WTC11 (cell line): ENCODE measurements at regions not wholly inside any gene's neighbourhood (a gene's known extent, or its start where the extent isn't known, plus 50 kb on each side); places are given as distances from the start of the nearest gene placed in this dataset.

ENCODE experiments used
- CBFB ChIP-seq: sonication (generic); formaldehyde crosslinking; IDR thresholded peaks from 2 replicates; pipeline ENCODE4 v1.8.1; 2022; ENCODE audit warnings: mild to moderate bottlenecking, low read depth, missing genetic modification reagents
- FOXJ3 ChIP-seq: sonication (generic); formaldehyde crosslinking; IDR thresholded peaks from 2 replicates; pipeline ENCODE4 v1.9.0; 2021; ENCODE audit warnings: missing genetic modification reagents, mild to moderate bottlenecking, borderline replicate concordance
- GRHL2 ChIP-seq: fragments of 250-450 bp; sonication (Bioruptor Pico); IDR thresholded peaks from 2 replicates; pipeline ENCODE4 v1.8.0; 2022; ENCODE audit warnings: mild to moderate bottlenecking, moderate library complexity; ENCODE audit not compliant: insufficient replicate concordance, severe bottlenecking
- IRF2 ChIP-seq: sonication (generic); formaldehyde crosslinking; IDR thresholded peaks from 2 replicates; pipeline ENCODE4 v1.8.0; 2022; ENCODE audit warnings: low read depth, missing genetic modification reagents, borderline replicate concordance
- MYBL2 ChIP-seq: sonication (generic); formaldehyde crosslinking; IDR thresholded peaks from 2 replicates; pipeline ENCODE4 v1.8.1; 2023; ENCODE audit warnings: mild to moderate bottlenecking, moderate library complexity, missing genetic modification reagents
- ZNF138 ChIP-seq: sonication (generic); formaldehyde crosslinking; conservative IDR thresholded peaks from 2 replicates; pipeline ENCODE4 v1.8.1; 2022; ENCODE audit warnings: mild to moderate bottlenecking, moderate library complexity, missing genetic modification reagents
- TF ChIP-seq, protein P1 (sequence below): fragments of 200-600 bp; IDR thresholded peaks from 2 replicates; pipeline ENCODE4 v1.8.0; 2022; ENCODE audit warnings: antibody characterized with exemption
- TF ChIP-seq, protein P2 (sequence below): sonication (generic); formaldehyde crosslinking; IDR thresholded peaks from 2 replicates; pipeline ENCODE4 v1.8.0; 2022; ENCODE audit warnings: mild to moderate bottlenecking, missing genetic modification reagents
- TF ChIP-seq, protein P3 (sequence below): sonication (generic); formaldehyde crosslinking; IDR thresholded peaks from 2 replicates; pipeline ENCODE4 v1.8.0; 2022; ENCODE audit warnings: mild to moderate bottlenecking, missing genetic modification reagents

DNA sequence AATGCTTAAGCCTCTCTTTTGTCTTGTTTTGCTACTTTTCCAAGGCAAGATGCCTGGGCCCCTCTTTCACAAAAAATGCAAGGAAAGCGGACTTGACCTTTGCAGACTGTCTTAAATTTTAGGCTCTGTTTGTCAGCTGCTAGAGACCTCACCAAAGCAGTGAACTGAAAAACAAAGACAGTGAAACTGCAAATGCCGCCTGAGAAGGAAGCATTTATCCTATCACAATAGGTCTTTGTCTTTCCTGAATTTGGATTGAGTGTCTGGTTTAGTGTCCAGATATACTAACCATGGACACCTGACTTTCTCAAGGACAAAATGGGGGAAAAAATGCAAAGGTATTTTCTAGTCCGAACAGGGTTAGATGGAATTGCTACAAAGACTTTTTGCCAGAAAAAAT, 256.9 kb downstream of the INHBA start:
- no peak for TF ChIP-seq FOXJ3 (CRISPR knock-in tag)
- TF ChIP-seq, protein P1, sequence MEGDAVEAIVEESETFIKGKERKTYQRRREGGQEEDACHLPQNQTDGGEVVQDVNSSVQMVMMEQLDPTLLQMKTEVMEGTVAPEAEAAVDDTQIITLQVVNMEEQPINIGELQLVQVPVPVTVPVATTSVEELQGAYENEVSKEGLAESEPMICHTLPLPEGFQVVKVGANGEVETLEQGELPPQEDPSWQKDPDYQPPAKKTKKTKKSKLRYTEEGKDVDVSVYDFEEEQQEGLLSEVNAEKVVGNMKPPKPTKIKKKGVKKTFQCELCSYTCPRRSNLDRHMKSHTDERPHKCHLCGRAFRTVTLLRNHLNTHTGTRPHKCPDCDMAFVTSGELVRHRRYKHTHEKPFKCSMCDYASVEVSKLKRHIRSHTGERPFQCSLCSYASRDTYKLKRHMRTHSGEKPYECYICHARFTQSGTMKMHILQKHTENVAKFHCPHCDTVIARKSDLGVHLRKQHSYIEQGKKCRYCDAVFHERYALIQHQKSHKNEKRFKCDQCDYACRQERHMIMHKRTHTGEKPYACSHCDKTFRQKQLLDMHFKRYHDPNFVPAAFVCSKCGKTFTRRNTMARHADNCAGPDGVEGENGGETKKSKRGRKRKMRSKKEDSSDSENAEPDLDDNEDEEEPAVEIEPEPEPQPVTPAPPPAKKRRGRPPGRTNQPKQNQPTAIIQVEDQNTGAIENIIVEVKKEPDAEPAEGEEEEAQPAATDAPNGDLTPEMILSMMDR: no peak
- TF ChIP-seq, protein P2, sequence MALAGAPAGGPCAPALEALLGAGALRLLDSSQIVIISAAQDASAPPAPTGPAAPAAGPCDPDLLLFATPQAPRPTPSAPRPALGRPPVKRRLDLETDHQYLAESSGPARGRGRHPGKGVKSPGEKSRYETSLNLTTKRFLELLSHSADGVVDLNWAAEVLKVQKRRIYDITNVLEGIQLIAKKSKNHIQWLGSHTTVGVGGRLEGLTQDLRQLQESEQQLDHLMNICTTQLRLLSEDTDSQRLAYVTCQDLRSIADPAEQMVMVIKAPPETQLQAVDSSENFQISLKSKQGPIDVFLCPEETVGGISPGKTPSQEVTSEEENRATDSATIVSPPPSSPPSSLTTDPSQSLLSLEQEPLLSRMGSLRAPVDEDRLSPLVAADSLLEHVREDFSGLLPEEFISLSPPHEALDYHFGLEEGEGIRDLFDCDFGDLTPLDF (CRISPR knock-in tag): no peak
- no peak for TF ChIP-seq GRHL2 (CRISPR knock-in tag)
- TF ChIP-seq, protein P3, sequence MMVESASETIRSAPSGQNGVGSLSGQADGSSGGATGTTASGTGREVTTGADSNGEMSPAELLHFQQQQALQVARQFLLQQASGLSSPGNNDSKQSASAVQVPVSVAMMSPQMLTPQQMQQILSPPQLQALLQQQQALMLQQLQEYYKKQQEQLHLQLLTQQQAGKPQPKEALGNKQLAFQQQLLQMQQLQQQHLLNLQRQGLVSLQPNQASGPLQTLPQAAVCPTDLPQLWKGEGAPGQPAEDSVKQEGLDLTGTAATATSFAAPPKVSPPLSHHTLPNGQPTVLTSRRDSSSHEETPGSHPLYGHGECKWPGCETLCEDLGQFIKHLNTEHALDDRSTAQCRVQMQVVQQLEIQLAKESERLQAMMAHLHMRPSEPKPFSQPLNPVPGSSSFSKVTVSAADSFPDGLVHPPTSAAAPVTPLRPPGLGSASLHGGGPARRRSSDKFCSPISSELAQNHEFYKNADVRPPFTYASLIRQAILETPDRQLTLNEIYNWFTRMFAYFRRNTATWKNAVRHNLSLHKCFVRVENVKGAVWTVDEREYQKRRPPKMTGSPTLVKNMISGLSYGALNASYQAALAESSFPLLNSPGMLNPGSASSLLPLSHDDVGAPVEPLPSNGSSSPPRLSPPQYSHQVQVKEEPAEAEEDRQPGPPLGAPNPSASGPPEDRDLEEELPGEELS (CRISPR knock-in tag): no peak
- no peak for TF ChIP-seq IRF2 (CRISPR knock-in tag)
- no peak for TF ChIP-seq CBFB (CRISPR knock-in tag)
- TF ChIP-seq ZNF138 (CRISPR knock-in tag): no peak
- TF ChIP-seq MYBL2 (CRISPR knock-in tag): no peak
